Jurkat, Clone E6-1 (cell line): ENCODE measurements at regions not wholly inside any gene's neighbourhood (a gene's known extent, or its start where the extent isn't known, plus 50 kb on each side); places are given as distances from the start of the nearest gene placed in this dataset.

ENCODE experiments used
- DNase-seq: peaks from one replicate; pipeline ENCODE4 v3.0.0-alpha.2; 2011; ENCODE audit warnings: low read depth, low spot score
- H3K4me3 ChIP-seq: 2 replicates; pipeline ENCODE4 v1.5.1; 2011; ENCODE audit warnings: mild to moderate bottlenecking, low read length, control low read depth, moderate library complexity

GRCh38 chr5:98398465-98398864 lies 375.0 kb upstream of the RGMB start:
- no peak overlapping the region for H3K4me3 ChIP-seq
- no peak for DNase-seq

GRCh38 chr5:98401656-98402055 lies 371.8 kb upstream of the RGMB start:
- H3K4me3 ChIP-seq: no peak overlapping the region
- DNase-seq: no peak

GRCh38 chr5:98402130-98402529 lies 371.3 kb upstream of the RGMB start:
- DNase-seq: no peak
- H3K4me3 ChIP-seq: no peak overlapping the region

- no peak overlapping the region for H3K4me3 ChIP-seq
Measured at GRCh38 chr5:98403131-98403530, 370.3 kb upstream of the RGMB start.

GRCh38 chr5:98414938-98415337 lies 358.5 kb upstream of the RGMB start:
- no peak for DNase-seq

More at GRCh38 chr5:98403131-98403530, 370.3 kb upstream of the RGMB start:
- no peak for DNase-seq

GRCh38 chr5:98415663-98416062 lies 357.8 kb upstream of the RGMB start:
- no peak overlapping the region for H3K4me3 ChIP-seq
- no peak for DNase-seq

More at GRCh38 chr5:98414938-98415337, 358.5 kb upstream of the RGMB start:
- no peak overlapping the region for H3K4me3 ChIP-seq

GRCh38 chr5:98416541-98416940 lies 356.9 kb upstream of the RGMB start:
- DNase-seq: no peak
- H3K4me3 ChIP-seq: no peak overlapping the region

- DNase-seq: no peak
- H3K4me3 ChIP-seq: no peak overlapping the region
Measured at GRCh38 chr5:98419825-98420224, 353.6 kb upstream of the RGMB start.

GRCh38 chr5:98424681-98425450 lies 348.6 kb upstream of the RGMB start:
- DNase-seq: no peak
- no peak overlapping the region for H3K4me3 ChIP-seq

- DNase-seq: no peak
Measured at GRCh38 chr5:98425640-98426039, 347.8 kb upstream of the RGMB start.

GRCh38 chr5:98428806-98429205 lies 344.7 kb upstream of the RGMB start:
- peak; percentile 6 for DNase-seq
- no peak overlapping the region for H3K4me3 ChIP-seq

More at GRCh38 chr5:98425640-98426039, 347.8 kb upstream of the RGMB start:
- H3K4me3 ChIP-seq: no peak overlapping the region

GRCh38 chr5:98432378-98432777 lies 341.1 kb upstream of the RGMB start:
- no peak for DNase-seq
- H3K4me3 ChIP-seq: no peak overlapping the region

- no peak overlapping the region for H3K4me3 ChIP-seq
- no peak for DNase-seq
Measured at GRCh38 chr5:98433022-98433421, 340.4 kb upstream of the RGMB start.

- no peak for DNase-seq
- H3K4me3 ChIP-seq: no peak overlapping the region
Measured at GRCh38 chr5:98433673-98434072, 339.8 kb upstream of the RGMB start.

- no peak for DNase-seq
- H3K4me3 ChIP-seq: no peak overlapping the region
Measured at GRCh38 chr5:98436667-98437066, 336.8 kb upstream of the RGMB start.

- H3K4me3 ChIP-seq: no peak overlapping the region
- no peak for DNase-seq
Measured at GRCh38 chr5:98442448-98442847, 331.0 kb upstream of the RGMB start.

- no peak for DNase-seq
- no peak overlapping the region for H3K4me3 ChIP-seq
Measured at GRCh38 chr5:98443881-98444280, 329.6 kb upstream of the RGMB start.

- no peak for DNase-seq
Measured at GRCh38 chr5:98453296-98453695, 320.2 kb upstream of the RGMB start.

GRCh38 chr5:98454407-98454806 lies 319.1 kb upstream of the RGMB start:
- DNase-seq: no peak
- H3K4me3 ChIP-seq: no peak overlapping the region

More at GRCh38 chr5:98453296-98453695, 320.2 kb upstream of the RGMB start:
- H3K4me3 ChIP-seq: no peak overlapping the region

- DNase-seq: no peak
- H3K4me3 ChIP-seq: no peak overlapping the region
Measured at GRCh38 chr5:98454904-98455303, 318.6 kb upstream of the RGMB start.

GRCh38 chr5:98455665-98456064 lies 317.8 kb upstream of the RGMB start:
- no peak for DNase-seq
- H3K4me3 ChIP-seq: no peak overlapping the region
